Skeletal muscle cell (primary cell): ENCODE measurements at regions not wholly inside any gene's neighbourhood (a gene's known extent, or its start where the extent isn't known, plus 50 kb on each side); places are given as distances from the start of the nearest gene placed in this dataset.
"Not testable (repeated sequence)": the region's sequence is repeated elsewhere in the genome, so short reads cannot be mapped to it uniquely, and the experiment has no call there.

ENCODE experiments used
- DNase-seq: peaks from one replicate; pipeline ENCODE4 v3.0.0-alpha.2; 2010; ENCODE audit warnings: low read depth
- H3K4me3 ChIP-seq: 2 replicates; pipeline ENCODE4 v1.5.1; 2011; ENCODE audit warnings: low read depth, mild to moderate bottlenecking, control low read depth, low read length, moderate library complexity

DNA sequence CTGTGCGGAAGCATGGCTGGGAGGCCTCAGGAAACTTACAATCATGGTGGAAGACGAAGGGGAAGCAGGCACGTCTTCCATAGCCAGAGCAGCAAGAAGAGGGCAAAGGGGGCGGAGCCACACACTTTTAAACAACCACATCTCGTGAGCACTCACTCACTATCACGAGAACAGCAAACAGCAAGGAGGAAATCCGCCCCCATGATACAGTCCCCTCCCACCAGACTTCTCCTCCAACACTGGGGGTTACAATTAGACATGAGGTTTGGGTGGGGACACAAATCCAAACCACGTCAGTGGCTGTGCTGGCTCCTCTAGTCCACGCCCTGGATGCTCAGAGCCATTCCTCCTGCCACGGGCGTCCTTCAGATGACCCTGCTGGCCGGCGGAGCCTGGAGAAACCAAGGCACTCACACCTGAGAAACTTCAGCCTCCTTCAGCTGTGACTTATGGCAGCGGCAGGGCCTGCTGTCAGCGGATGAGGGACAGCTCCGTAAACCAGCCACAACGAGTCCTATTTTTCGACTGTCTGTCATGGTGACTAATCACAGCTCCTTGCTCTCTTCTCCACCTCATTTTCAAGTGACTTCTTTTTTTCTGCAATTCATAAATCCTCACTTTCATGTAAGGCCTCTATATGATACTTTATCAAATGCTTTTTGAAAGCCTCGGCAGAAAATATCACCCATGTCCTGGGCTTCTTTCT, 167.9 kb upstream of the PFKP start:
- no peak for DNase-seq
- H3K4me3 ChIP-seq: no peak overlapping the region

DNA sequence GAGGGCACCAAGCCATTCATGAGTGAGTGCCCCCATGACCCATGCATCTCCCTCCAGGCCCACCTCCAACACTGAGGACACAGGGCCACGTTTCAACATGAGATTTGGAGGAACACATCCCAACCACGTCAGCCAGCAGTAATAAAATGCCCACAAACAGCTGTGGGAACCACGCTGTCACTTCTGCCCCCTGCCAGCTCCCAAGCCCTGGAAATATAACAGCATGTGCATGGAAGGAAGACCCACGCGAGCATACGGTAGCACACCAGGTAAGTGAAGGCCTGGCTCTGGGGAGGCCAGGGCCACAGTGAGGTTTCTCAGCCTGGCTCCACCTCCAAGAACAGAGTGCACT, 168.9 kb upstream of the PFKP start:
- H3K4me3 ChIP-seq: no peak overlapping the region
- no peak for DNase-seq

DNA sequence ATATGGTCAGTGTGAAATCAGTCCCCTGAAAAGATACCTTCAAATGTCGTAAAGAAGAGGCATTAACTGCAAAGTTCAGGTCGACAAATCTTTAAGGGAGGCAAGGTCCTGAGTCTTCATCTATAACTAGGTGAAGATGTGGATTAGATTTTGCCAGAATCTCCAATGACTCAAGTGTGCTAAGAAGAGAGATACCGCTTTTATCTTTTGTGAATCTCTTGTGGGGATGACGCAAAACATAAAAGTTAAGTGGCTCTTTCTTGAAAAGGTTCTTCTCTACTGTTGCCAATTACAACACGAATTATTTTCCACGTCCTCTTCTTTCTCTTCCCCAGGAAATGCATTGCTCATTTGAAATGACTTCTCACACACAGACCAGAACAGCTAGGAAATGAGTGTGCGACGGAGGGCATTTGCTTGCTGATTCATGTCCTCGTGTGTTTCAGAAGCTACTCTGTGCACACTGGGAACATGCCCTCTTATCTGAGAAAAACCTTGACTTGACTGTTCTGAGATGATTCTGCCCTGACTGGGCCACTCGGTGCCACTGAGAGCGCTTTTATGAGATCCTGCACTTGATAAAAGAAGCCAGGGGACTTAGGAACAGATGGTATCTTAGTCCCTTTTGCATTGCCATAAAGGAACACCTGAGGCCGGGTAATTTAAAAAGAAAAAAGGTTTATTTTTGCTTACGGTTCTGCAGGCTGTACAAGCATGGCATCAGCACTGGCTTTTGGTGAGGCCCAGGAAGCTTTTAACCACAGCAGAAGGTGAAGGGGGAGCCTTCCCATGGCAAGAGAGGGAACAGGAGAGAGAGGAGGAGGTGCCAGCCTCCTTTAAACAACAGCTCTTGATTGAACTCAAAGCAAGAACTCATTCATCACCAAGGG, 169.5 kb upstream of the PFKP start:
- H3K4me3 ChIP-seq: no peak overlapping the region
- DNase-seq: no peak

- not testable (repeated sequence) for H3K4me3 ChIP-seq, DNase-seq
Measured at GRCh38 chr10:2896334-2896733, 171.0 kb upstream of the PFKP start.

DNA sequence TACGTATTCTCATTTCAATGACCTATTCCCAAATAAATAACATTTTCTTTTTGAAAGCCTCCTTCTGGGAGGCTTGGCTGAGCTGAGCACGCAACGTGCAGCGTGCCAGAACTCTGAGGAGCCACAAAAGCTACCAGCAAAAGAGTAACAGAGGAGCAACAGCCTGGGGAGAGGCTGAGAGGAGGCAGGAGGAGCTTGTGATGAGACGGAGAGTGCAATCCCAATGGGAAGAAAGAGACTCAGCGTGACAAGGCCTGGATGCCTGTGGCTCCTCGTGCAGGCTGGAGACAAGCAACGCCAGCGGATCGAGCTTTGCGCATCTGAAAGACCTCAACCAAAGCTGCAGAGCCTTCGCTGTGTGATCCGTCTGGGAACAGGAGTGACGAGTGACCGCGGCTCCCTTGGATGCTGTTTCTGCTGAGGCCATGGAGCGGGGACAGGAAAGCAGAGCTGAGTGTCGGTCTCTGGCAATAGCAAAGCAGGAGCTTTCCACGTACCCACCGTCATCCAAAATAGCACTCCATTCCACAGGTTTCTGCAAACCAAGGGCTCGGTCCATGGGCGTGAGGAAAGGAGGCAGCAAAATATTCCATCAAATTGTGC, 171.7 kb upstream of the PFKP start:
- H3K4me3 ChIP-seq: no peak overlapping the region
- no peak for DNase-seq

- no peak overlapping the region for H3K4me3 ChIP-seq
- DNase-seq: no peak
Measured at GRCh38 chr10:2893991-2894390, 173.4 kb upstream of the PFKP start.

- no peak for DNase-seq
- H3K4me3 ChIP-seq: no peak overlapping the region
Measured at GRCh38 chr10:2893158-2893845, 174.0 kb upstream of the PFKP start.

GRCh38 chr10:2891770-2892124, 175.6 kb upstream of the PFKP start:
- no peak for DNase-seq
- no peak overlapping the region for H3K4me3 ChIP-seq

DNA sequence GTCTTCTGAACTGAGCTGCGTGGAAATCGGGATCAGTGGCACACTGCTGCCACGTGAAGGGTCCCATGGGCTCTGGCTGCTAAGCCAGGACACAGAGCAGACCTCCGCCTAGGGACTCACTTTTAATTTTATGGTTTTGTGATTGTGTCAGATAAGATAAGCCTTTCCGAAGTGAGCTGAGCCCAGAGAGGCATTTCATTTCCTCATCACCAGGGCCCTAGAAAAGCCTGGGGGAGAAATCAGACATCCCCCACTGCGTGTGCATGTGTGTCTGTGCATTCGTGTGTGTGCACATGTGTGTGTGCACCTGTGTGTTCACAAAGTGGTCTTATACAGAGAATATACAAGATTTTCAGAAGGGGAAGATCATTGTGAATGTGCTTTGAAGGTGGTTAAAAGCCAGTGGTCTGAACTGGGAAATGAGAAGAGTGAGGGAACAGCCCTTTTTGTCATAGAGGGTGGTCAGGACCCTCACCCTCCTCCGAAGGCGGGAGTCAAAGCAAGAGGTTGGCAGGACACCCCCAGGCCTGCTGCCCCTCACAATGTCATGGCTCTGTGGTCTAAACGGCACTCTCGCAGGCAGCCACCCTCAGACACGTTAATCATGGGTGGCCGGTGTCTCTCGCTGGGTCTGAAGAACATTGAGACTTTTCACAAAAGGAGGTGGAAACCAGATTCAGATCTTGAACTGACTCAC, 176.1 kb upstream of the PFKP start:
- DNase-seq: no peak
- no peak overlapping the region for H3K4me3 ChIP-seq

- no peak overlapping the region for H3K4me3 ChIP-seq
- DNase-seq: no peak
Measured at GRCh38 chr10:2890093-2890492, 177.3 kb upstream of the PFKP start.

- no peak overlapping the region for H3K4me3 ChIP-seq
- no peak for DNase-seq
Measured at GRCh38 chr10:2888403-2889004, 178.8 kb upstream of the PFKP start.

DNA sequence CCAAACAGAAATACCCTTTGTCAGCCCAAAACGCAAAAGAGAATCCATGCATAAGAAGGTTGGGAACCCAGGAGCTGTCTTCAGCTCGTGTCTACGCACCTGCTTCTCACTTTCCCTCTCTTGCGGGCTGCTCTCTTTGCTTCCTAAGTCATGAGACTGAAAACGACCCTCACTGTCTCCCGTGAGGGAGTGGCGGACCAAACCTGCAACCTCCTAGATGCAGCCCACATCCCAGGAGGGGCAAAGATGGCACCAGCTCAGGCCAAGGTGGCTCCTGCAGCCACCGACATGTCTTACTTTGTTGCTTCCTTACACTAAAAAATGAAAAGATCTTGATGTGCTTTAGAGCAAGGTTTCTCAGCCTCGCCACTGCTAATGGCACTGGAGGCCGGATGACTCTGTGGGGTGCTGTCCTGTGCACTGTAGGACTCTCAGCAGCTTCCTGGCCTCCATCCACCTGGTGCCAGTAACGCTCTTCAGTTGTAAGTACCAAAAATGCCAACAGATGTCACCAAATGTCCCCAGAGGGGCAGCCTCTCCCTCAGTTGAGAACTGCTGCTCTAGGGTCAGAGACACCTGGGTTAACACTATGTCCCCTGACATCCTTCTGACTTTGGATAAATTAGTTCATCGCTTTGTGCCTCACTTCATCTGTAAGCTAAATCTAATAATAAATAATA, 179.8 kb upstream of the PFKP start:
- no peak overlapping the region for H3K4me3 ChIP-seq
- no peak for DNase-seq

GRCh38 chr10:2886662-2887061, 180.7 kb upstream of the PFKP start:
- DNase-seq: no peak
- no peak overlapping the region for H3K4me3 ChIP-seq

GRCh38 chr10:2885288-2886278, 181.8 kb upstream of the PFKP start:
- no peak overlapping the region for H3K4me3 ChIP-seq
- DNase-seq: no peak

- DNase-seq, H3K4me3 ChIP-seq: not testable (repeated sequence)
Measured at GRCh38 chr10:2883983-2884540, 183.3 kb upstream of the PFKP start.

- no peak for DNase-seq
- no peak overlapping the region for H3K4me3 ChIP-seq
Measured at GRCh38 chr10:2883238-2883637, 184.1 kb upstream of the PFKP start.

DNA sequence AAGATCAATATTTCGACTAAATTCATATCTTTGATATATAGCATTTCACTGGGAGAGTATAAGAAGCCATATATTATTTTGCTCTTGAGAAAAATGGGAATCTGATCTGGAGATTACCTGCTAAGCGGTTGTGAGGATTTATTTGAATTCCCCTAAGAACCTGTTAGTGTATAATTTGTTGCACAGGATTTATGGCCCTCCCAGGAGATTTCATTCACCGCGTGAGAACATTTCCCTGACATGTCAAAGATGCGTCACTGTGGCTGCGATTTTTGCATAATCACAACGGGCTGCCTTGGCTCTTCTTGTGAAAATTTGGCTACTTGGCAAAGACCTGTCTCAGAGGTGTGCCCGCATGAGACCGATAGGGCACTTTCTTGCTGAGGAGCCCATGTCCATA, 184.7 kb upstream of the PFKP start:
- no peak overlapping the region for H3K4me3 ChIP-seq
- no peak for DNase-seq
